ENCODE measurements at regions not wholly inside any gene's neighbourhood (a gene's known extent, or its start where the extent isn't known, plus 50 kb on each side); places are given as distances from the start of the nearest gene placed in this dataset.

GRCh38 chr1:193448682-193449461 is 262.5 kb upstream of the B3GALT2 start:
- H3K27ac Mint-ChIP-seq, result peak overlapping the region; percentile 70 to 86
- no peaks in the 10 kb centered on the region for H3K27me3 Mint-ChIP-seq (ENCODE audit: low read depth in 2 of 2)
- peak overlapping the region; percentile 4 for H3K4me3 Mint-ChIP-seq
- DNase-seq (peak in 1 of 2 donors; percentile 42), ATAC-seq (peak; percentile 72 to 90 (median 87))
- intact Hi-C loops (cut with micrococcal nuclease), result no loop called here
- Histone ChIP-seq H3K27me3 (ENCODE audit: control insufficient read depth, insufficient read depth, low read length) (no peaks in the 10 kb centered on the region), H3K9me3 (ENCODE audit: control insufficient read depth, insufficient read depth, low read length) (no peaks in the 10 kb centered on the region), H3K4me1 (ENCODE audit: control insufficient read depth, insufficient read depth, low read length) (peaks cover 11% of the 10 kb centered on the region), H3K4me3 (ENCODE audit: low read length) (no peak overlapping the region), H3K27ac (ENCODE audit: low read length) (peak overlapping the region; percentile 79), H3K36me3 (ENCODE audit: control insufficient read depth, insufficient read depth, low read length) (no peaks in the 10 kb centered on the region)
- H3K36me3 Mint-ChIP-seq, result no peaks in the 10 kb centered on the region
- 18% methylated on average over 5 of the region's 5 CpGs for WGBS (ENCODE audit: insufficient coverage)
- peaks cover 17 to 18% of the 10 kb centered on the region in 2 donors for H3K4me1 Mint-ChIP-seq
- no peak for TF ChIP-seq CTCF (IDR thresholded peaks at IDR 0.05)
- H3K9me3 Mint-ChIP-seq, result no peaks in the 10 kb centered on the region

- H3K36me3 Mint-ChIP-seq, result no peaks in the 10 kb centered on the region
- no peak overlapping the region for H3K4me3 Mint-ChIP-seq
- Histone ChIP-seq H3K36me3 (ENCODE audit: control insufficient read depth, insufficient read depth, low read length) (no peaks in the 10 kb centered on the region), H3K4me3 (ENCODE audit: low read length) (no peak overlapping the region), H3K27me3 (ENCODE audit: control insufficient read depth, insufficient read depth, low read length) (no peaks in the 10 kb centered on the region), H3K9me3 (ENCODE audit: control insufficient read depth, insufficient read depth, low read length) (no peaks in the 10 kb centered on the region), H3K27ac (ENCODE audit: low read length) (no peak overlapping the region), H3K4me1 (ENCODE audit: control insufficient read depth, insufficient read depth, low read length) (peaks cover 6% of the 10 kb centered on the region)
- H3K9me3 Mint-ChIP-seq, result no peaks in the 10 kb centered on the region
- H3K4me1 Mint-ChIP-seq, result peaks cover 17 to 20% of the 10 kb centered on the region in 2 donors
- H3K27me3 Mint-ChIP-seq (ENCODE audit: low read depth in 2 of 2), result no peaks in the 10 kb centered on the region
- intact Hi-C loops (cut with micrococcal nuclease), result no loop called here
- no peak for TF ChIP-seq CTCF (IDR thresholded peaks at IDR 0.05)
- DNase-seq (no peak), ATAC-seq (no peak)
- 100% methylated on average over 1 of the region's 2 CpGs for WGBS (ENCODE audit: insufficient coverage)
- H3K27ac Mint-ChIP-seq, result no peak overlapping the region
Observed at GRCh38 chr1:193443886-193444285, 257.5 kb upstream of the B3GALT2 start.

GRCh38 chr1:193438771-193439170 is 252.4 kb upstream of the B3GALT2 start:
- WGBS (ENCODE audit: insufficient coverage), result 11% methylated on average over 1 of the region's 1 CpG
- TF ChIP-seq CTCF (IDR thresholded peaks at IDR 0.05), result no peak
- Mint-ChIP-seq H3K4me1 (peaks cover 40% of the 10 kb centered on the region in 2 donors), H3K27ac (peak overlapping the region; percentile 47 to 84), H3K36me3 (peaks cover 2% of the 10 kb centered on the region), H3K4me3 (peak overlapping the region; percentile 17), H3K27me3 (ENCODE audit: low read depth in 2 of 2) (no peaks in the 10 kb centered on the region), H3K9me3 (peaks cover 2% of the 10 kb centered on the region in 2 donors)
- peak in 2 of 3 donors; percentile 57 to 64 for ATAC-seq
- peaks cover 12% of the 10 kb centered on the region for H3K4me1 ChIP-seq (ENCODE audit: control insufficient read depth, insufficient read depth, low read length)
- no peaks in the 10 kb centered on the region for H3K27me3 ChIP-seq (ENCODE audit: control insufficient read depth, insufficient read depth, low read length)
- intact Hi-C loops (cut with micrococcal nuclease), result loop anchor here (5.0 kb wide), 1 partner anchor 34 kb away; no protein-coding TSS in a partner anchor
- no peak overlapping the region for H3K4me3 ChIP-seq (ENCODE audit: low read length)
- no peak for DNase-seq
- peaks cover 4% of the 10 kb centered on the region for H3K9me3 ChIP-seq (ENCODE audit: control insufficient read depth, insufficient read depth, low read length)
- no peaks in the 10 kb centered on the region for H3K36me3 ChIP-seq (ENCODE audit: control insufficient read depth, insufficient read depth, low read length)
- peak overlapping the region; percentile 46 for H3K27ac ChIP-seq (ENCODE audit: low read length)

Measured in natural killer cell (primary cell).